GM18870 (cell line): ENCODE measurements at regions not wholly inside any gene's neighbourhood (a gene's known extent, or its start where the extent isn't known, plus 50 kb on each side); places are given as distances from the start of the nearest gene placed in this dataset.
A peak's percentile ranks its signal among the peaks of the same experiment; 100 is the strongest.
"Not testable (repeated sequence)": the region's sequence is repeated elsewhere in the genome, so short reads cannot be mapped to it uniquely, and the experiment has no call there.

ENCODE experiments used
- ATAC-seq: cut with Tn5 transposase; IDR thresholded peaks from one replicate; pipeline ENCODE4 v1.9.1; 2021; ENCODE audit warnings: moderate library complexity; ENCODE audit not compliant: unreplicated experiment

- no peak for ATAC-seq
Observed at GRCh38 chr2:242063436-242063835, 193.9 kb downstream of the RTP5 start.

GRCh38 chr2:242063850-242064249, 194.3 kb downstream of the RTP5 start:
- no peak for ATAC-seq

DNA sequence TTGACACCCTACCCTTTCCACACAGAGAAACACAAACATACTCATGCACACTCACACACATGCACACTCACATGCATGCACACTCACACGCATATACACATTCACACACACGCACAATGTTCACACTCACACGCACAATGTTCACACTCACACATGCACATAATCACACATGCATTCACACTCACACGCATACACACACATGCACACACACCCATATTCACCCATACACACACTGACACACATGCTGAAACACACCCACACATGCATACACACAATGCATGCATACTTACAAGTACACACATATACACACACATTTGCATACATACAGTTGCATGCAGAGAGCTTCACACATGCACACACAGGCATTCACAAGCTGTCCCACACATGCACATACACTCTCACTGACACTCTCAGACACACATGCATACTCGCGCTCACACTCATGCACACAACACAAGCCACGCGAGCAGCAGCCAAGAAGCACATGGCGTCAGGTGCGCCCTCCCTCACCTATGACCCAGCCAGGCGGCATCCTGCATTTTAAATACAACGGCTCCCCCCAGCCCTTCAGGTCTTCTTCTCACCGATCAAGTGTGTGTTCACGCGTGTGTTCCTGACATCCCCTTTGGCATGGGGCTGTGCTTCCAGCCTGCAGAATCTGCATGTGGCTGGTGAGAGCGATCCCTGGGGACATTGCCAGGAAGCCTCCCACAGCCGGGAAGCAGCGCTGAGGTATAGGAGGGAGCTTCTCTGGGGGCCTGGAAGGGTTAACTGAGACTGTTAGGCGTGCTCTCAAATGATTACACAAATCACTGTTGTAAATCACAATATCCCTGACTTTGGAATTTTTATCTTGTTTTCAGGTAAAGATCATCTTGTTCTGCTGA, 195.1 kb downstream of the RTP5 start:
- ATAC-seq = no peak

DNA sequence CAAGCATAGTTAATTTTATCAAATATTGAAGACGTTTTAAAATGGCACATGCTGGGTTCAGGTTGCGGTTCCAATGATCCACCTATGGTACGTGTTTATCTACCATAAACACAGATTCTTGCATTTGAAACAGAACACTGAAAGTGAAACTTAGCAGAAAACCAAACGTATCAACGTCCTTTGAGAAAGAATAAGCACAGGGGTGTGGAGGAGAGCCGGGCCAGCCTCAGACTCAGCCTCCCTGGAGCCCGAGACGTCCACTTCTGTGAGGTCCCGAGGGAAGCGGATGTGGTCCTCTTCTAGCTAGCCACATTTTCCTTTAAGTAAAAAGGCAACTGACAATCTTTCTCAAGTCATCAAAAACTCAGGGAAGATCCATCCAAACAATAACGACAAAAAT, 195.9 kb downstream of the RTP5 start:
- ATAC-seq = no peak

GRCh38 chr2:242069018-242069417, 199.5 kb downstream of the RTP5 start:
- no peak for ATAC-seq

GRCh38 chr2:242069938-242070395, 200.4 kb downstream of the RTP5 start:
- not testable (repeated sequence) for ATAC-seq

- ATAC-seq = not testable (repeated sequence)
Observed at GRCh38 chr2:242070726-242071125, 201.2 kb downstream of the RTP5 start.

- ATAC-seq = not testable (repeated sequence)
Observed at GRCh38 chr2:242071377-242071776, 201.8 kb downstream of the RTP5 start.

DNA sequence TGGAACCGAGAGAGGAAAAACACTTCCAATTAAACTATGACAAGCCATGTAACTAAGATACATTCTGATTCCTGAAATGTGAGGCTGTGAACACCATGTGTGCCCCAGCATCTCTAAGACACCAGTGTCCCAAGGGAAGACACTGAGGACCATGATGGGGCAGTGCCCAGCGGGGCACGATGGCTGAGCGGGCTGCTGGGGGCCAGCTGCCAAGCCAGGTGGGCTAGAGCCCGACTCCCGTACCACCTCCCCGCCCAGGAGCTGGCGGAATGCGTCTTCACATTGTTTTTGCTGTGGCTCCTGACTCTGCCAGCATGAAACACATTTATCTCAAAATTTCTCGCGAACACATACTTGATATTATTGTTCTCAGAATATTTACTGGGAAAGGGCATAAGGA, 202.4 kb downstream of the RTP5 start:
- not testable (repeated sequence) for ATAC-seq

DNA sequence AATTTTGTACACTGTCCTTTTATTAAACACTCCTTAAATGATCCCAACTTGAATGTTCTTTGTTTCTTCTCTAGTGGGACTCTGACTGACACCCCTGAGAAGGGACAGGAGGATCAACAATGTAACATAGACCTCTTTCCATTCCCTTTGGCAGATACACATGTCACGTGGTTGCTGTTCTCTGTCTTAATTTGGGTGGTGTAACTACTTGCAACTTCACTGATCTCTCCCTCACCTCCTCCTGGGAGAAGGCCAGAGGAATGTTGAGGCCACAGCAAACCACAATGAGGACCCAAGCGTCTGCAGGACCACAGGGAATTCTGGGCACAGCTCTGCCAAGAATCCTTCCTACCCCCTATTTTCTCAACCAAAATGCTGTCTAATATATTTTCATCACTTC, 205.6 kb downstream of the RTP5 start:
- ATAC-seq = no peak

DNA sequence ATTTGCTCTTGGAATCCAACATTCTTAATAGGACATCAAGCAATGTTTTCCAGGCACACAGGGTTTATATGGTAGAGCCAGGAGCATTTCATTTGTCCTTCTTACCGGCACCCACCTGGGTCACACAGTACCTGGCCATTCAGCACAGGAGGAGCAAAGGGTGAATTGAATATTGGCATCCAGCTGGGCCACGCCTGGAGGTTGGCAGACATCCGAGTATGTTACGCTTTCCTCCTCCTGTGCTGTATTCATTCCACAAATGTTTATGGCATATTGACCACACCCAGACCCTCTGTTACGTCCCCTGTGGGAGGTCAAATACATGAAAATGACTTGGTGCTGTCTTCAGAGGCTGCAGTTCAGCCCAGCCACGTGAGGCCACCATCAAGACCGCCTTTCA, 206.2 kb downstream of the RTP5 start:
- no peak for ATAC-seq

GRCh38 chr2:242076184-242076583, 206.7 kb downstream of the RTP5 start:
- not testable (repeated sequence) for ATAC-seq

DNA sequence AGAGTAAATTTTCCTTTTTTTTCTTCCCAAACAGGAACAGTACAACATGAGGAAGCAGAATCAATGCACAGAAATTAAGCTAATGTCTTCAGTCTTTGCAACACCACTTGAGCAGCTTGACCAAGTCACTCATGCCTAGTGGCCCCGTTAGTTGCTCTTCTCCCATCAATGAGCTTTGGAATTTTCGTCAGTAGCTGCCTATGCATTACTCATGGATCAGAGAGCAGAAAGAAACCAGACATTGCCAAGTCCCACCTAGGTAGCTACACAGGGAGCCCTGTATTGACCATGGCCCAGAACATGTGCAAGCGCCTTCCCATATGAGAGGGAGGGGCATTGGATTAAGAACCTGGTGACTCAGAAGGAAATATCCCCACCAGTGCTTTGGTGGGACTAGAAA, 208.9 kb downstream of the RTP5 start:
- ATAC-seq = not testable (repeated sequence)

DNA sequence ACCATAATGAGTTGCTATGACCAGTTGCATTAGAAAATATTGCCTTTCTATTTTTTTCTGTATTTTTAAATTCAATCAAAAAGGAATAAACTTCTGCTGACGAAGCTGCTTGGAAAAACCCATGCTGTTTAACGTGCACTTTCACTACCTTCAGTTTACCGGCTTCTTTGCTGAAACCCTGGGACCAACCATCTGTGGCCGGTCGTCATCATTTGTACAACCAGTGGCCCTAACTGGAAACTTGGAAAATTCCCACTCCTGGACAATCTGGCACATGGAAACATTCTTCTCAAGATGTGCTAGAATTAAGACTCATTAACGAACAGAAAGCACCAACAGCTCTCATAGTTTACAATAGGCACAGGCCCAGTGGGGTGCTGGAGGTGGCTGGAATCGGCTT, 210.3 kb downstream of the RTP5 start:
- not testable (repeated sequence) for ATAC-seq

GRCh38 chr2:242080575-242081214, 211.2 kb downstream of the RTP5 start:
- not testable (repeated sequence) for ATAC-seq

GRCh38 chr2:242084034-242084433, 214.5 kb downstream of the RTP5 start:
- ATAC-seq = not testable (repeated sequence)

GRCh38 chr2:242085024-242085674, 215.6 kb downstream of the RTP5 start:
- ATAC-seq = peak; percentile 41

- peak; percentile 24 for ATAC-seq
Observed at GRCh38 chr2:242085941-242086621, 216.6 kb downstream of the RTP5 start.

GRCh38 chr2:242088044-242088443, 218.5 kb downstream of the RTP5 start:
- peak; percentile 11 for ATAC-seq

DNA sequence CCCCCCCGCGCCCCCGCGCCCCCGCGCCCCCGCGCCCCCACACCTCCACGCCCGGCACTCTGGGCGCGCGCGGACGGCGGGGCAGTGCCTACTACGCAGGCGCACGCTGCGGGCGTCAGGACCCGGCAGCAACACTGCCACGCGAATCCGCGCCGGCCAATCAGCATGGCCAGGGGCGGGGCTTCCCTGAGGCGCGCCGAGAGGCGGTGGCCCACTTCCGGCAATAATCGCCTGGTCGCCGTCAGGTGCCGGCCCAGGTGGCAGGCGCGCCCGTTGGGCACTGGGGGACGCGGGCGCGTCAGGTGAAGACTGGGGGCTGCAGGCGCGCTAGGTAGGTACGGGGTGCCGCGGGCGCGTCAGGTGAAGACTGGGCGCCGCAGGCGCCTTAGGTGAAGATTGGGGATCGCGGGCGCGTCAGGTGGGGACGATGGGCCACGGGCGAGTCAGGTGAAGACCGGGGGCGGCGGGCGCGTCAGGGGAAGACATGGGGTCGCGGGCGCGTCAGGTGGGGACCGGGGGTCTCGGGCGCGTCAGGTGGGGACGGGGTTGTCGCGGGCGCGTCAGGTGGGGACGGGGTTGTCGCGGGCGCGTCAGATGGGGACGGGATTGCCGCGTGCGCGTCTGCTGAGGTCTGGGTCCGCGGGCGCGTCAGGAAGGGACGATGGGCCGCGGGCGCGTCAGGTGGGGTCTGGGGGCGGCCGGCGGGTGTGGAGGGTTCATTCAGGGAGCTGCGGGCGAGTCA, 219.1 kb downstream of the RTP5 start:
- ATAC-seq = peak; percentile 48
